GM19452 (cell line): ENCODE measurements at regions not wholly inside any gene's neighbourhood (a gene's known extent, or its start where the extent isn't known, plus 50 kb on each side); places are given as distances from the start of the nearest gene placed in this dataset.
"Not testable (repeated sequence)": the region's sequence is repeated elsewhere in the genome, so short reads cannot be mapped to it uniquely, and the experiment has no call there.

Source experiments
- ATAC-seq: cut with Tn5 transposase; IDR thresholded peaks from one replicate; pipeline ENCODE4 v1.9.1; 2021; ENCODE audit not compliant: unreplicated experiment

DNA sequence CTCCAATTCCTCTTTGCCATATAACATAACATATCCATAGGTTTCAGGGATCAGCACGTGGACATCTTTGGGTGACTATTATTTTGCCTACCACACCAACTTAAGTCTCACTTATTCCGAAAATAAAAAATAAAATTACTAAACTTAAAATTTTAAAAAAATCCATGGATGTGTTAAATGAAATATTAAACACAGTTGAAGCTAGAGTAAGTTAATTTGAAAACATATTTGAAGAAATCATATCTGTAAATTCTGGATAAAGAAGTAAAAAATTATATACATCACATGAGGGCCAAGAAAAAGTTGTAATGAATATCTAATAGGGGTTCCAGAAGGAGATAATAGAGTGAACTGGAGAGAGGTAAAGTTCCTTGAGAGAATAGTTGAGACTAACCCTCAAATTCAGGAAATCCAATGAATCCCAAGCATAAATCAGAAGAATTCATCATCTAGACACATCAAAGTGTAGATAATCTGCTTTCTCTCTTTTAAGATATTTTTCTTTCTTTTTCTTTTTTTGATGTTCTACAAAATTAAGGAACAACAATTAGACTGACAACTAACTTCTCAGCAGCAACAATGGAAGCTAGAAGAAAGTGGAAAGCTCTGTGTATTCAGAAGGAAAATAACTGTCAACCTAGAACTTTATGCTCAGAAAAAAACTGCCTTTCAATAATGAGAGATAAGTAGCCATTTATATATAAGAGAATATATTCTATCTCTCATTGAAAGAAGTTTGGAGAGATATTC is 147.4 kb downstream of the ABHD5 start:
- ATAC-seq, result no peak

DNA sequence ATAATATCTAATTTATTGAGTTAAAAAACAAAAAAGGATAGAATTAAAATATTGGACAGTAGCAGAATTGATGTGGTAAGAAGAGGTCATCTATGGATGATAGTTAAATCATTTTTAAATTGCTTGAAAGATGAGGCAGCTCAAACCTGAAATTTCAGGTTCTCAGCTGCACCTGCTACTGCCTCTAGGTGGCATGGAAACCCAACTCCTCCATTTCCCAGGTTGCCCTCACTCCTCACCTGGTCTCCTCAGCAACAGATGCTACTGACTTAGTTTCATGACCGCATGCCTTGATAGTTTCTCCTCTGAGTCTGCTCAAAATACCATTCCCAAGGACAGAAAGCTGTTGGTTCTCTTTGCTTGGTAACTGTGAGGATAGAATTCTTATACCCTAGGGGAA is 148.1 kb downstream of the ABHD5 start:
- no peak for ATAC-seq

- ATAC-seq, result no peak
Measured at GRCh38 chr3:43843386-43843785, 152.6 kb downstream of the ABHD5 start.

DNA sequence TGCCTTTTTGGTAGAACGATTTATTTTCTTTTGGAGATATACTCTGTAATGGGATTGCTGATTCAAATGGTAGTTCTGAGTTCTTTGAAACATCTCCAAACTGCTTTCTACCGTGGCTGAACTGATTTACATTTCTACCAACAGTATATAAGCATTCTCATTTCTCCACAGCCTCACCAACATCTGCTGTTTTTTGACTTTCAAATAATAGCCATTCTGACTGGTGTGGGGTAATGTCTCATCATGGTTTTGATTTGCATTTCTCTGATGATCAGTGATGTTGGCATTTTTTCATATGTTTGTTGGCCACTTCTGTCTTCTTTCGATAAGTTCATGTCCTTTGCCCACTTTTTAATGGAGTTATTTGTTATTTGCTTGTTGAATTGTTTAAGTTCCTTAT is 154.0 kb downstream of the ABHD5 start:
- no peak for ATAC-seq

DNA sequence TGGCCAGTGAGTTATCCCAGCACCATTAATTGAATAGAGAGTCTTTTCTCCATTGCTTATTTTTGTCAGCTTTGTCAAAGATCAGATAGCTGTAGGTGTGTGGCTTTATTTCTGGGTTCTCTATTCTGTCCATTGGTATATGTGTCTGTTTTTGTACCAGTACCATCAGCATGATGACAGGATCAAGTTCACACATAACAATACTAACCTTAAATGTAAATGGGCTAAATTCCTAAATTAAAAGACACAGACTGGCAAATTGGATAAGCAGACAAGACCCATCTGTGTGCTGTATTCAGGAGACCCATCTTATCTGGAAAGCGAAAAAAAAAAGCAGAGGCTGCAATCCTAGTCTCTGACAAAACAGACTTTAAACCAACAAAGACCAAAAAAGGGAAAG is 154.8 kb downstream of the ABHD5 start:
- not testable (repeated sequence) for ATAC-seq

DNA sequence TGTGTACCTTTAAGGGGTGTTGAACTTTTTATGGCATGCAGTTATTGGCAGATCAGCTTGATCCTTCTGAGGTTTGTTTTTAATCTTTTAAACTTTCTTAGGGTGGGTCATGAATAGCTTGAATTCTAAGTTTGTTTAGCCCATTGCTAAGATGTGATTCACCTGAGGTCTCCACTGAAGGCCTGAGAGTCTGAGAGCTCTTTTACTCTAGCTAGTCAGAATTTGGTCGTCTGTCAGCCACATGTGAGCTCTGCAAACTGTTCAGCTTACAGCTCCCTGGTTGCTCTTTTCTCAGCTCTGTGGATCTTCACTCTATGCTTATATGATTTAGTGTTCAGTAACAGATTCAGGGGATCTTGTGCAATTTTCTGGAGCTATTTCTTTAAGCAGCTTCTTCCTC is 161.3 kb downstream of the ABHD5 start:
- no peak for ATAC-seq

- ATAC-seq, result no peak
Measured at GRCh38 chr3:43854283-43854682, 163.5 kb downstream of the ABHD5 start.

GRCh38 chr3:43854916-43855315 is 164.2 kb downstream of the ABHD5 start:
- no peak for ATAC-seq

DNA sequence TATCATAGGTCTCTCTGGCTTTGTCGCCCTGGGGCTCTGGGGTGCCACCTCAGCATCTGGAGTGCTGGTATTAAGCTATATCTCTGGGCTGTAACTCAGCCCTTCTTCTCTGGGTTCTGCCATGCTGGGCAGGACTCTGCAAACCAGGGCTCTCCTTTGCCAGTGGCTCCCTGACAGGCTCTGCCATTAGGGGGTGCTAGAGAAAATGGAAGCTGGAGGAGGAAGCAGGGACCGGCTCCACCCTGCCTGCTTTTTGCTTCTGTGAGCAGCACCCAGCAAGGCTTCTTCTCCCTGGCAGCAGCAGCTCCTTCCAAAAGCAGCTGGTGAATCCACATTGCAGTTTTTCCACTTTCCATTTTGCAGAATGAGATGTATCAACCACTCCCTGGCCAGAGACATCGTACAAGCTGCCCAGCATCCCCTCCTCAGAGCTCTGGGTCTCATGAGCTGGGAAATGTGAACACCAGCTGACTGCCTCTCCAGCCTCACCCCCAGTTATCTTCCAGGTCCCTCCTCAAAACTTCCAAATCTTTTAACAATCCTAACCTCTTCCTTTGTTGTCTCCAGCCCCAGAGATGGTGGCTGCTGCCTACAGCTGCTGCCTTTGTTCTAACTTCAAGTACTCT is 165.0 kb downstream of the ABHD5 start:
- ATAC-seq, result no peak

GRCh38 chr3:43856351-43856750 is 165.6 kb downstream of the ABHD5 start:
- ATAC-seq, result no peak

DNA sequence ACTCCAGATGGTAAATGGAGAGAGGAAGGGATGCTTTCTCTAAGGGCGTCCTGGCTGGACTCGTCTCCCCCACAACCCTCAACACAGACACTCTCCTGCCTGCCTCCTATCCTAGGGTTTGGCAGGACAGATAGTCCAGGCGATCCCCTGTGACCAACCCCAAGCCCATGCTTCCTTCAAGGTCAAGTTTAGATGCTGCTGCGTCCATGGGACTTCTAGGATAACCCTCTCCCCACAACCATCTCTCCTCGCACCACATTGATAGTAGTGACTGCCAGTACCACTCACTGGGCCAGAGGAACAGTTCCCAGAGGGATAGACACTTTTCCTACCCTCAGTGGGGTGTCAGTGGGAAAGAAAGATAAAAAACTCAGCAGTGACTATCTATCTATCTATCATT is 166.0 kb downstream of the ABHD5 start:
- ATAC-seq, result no peak

DNA sequence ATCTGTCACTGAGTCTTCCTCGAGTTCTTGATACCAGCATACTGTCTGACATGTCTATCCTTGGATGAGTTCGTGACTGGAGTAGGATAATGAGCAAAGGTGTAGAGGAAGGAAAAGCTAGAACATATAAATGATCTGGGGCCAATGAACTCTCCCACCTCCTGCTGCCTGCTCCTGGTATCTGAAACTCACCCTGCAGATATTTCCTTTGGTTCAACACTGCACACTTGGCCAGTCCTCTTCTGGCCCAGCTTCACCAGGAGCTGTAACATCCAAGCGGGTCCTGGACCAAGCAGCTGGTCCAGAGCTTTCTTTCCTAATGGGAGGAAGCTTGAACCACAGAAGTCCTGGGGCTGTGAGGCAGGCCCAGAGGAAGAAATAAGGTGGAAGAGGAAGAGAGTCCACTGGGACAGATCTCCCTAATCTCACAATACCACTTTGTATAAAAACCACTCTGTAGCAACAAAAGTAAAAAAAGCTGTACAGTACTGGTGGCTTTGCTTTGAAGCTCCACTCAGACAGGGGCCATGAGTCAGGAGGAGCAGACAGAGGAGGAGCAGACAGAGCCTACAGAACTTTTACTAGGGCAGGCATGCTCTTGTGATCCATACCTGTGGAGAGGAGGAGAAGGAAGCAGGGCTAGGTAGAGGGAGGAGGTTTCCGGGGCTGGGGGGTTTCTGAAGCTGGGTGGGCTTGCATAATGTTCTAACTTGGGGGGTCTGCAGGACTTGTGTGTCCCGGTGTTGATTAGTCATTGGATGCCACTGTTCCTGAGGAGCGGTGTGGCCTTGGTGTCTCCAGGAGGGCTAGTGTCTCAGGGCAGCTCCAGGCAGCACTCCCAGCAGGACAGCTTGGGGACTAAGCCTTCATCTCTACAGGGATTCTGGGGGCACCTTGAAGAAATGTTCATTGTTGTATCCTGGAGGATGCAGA is 166.9 kb downstream of the ABHD5 start:
- ATAC-seq, result no peak

DNA sequence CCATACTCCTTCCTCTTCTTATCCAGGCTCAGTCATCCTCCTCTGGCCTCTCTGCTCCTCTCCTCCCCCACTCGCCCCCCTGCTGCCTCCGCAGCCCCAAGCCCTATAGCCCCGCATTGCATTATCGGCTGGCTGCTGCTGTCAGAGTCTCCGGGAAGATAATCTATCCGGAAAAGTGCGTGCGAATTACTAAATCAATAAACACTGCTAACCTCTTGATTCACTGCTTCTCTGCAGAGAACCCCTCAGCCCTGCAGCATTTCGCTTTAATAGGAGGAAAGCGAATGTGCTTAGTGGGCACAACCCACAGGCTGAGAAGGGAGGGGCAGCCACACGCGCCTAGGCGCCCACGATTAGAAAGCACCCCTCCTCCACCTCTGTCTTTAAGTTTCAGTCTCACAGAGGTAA is 167.6 kb downstream of the ABHD5 start:
- no peak for ATAC-seq

DNA sequence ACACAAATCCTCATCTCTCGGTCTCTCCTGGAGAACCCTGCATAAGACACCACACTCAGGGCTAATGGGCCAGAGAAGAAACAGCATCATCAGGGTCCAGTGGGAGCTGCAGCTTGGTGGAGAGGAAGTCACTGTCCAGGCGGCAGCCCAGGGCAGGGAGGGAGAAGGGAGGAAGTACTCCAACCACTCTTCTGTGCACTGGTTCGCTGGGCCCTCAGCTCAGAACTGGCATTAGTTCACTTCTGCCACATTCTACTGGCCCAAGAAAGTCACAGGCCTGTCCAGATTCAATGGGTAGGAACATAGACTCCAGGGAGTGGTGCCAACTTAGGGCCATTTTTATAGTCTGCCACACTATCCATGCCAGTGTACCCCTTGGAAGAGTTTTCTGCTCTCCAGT is 169.0 kb downstream of the ABHD5 start:
- no peak for ATAC-seq

GRCh38 chr3:43861635-43862034 is 170.9 kb downstream of the ABHD5 start:
- ATAC-seq, result no peak

DNA sequence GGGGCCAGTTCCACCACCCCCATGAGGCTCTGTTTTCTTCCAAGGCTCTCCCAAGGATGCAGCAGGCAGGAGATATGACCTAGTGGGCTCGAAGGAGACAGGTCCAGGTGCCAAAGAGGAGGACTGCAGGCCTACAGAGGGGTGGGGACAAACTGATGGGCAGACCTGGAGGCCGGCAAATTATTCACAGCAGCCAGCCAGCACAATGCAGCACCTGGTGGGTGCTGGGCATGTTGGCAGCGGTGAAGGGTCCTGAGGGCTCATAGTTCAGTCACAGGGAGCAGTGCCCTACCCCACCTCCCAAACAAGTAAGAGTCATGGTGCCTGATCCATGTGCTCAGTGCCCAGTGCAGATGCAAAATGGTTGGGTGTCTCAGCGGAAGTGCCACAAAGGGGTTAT is 171.7 kb downstream of the ABHD5 start:
- no peak for ATAC-seq

DNA sequence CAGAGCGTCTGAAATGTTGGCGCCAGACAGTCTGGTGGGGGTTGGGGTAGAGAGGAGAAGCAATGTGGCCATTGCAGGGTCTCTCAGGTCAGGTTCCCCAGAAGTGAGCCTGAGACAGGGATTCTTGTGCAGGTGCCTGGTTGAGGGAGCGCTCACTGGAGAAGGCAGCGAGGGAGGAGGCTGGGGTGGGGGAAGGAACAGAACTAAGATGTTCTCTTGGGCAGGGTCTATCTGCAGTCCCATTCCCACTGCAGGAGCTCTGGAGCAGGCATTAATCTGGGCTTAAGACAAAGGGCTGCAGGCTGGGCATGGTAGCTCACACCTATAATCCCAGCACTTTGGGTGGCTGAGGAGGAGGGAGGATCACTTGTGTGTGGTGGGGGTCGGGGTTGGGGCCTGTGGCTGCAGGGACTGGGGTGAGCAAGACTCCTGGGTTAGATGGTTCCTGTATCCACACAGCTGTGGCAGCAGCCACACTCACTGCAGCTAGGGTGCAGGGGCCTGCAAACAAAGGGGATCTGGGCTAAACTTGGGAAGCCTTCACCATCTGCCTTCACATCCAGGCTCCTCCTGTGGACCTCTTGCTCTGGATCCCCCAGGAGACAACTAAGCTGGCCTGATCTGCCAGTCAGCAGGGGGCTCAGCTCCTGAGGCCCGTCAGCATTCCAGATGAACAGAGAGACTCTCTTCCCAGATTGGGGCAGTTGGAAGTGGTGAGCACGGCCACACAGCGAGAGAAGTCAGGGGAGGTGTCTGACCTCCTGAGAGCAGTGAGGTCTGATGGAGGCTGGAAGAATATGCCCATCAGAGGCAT is 172.5 kb downstream of the ABHD5 start:
- ATAC-seq, result no peak

GRCh38 chr3:43863966-43864933 is 173.5 kb downstream of the ABHD5 start:
- ATAC-seq, result no peak

GRCh38 chr3:43865351-43865750 is 174.6 kb downstream of the ABHD5 start:
- ATAC-seq, result no peak
